CD4-positive, alpha-beta T cell (primary cell): ENCODE measurements at regions not wholly inside any gene's neighbourhood (a gene's known extent, or its start where the extent isn't known, plus 50 kb on each side); places are given as distances from the start of the nearest gene placed in this dataset.

Source experiments
- ATAC-seq: fragments of 200-7000 bp; cut with Tn5 transposase; one replicate; pipeline ENCODE4 v1.10.0; 2022; ENCODE audit warnings: mild to moderate bottlenecking; ENCODE audit not compliant: poor library complexity
- CTCF ChIA-PET: fragments of 350-600 bp; sonication (Branson Sonifier 250); formaldehyde crosslinking; loops from one replicate; lab custom pipeline; 2021; ENCODE audit warnings: antibody characterized with exemption, inconsistent platforms; lab: Charles Lee
- POLR2A ChIA-PET: fragments of 350-600 bp; sonication (Branson Sonifier 250); formaldehyde crosslinking; loops from one replicate; lab custom pipeline; 2021; ENCODE audit warnings: antibody characterized with exemption, inconsistent platforms; lab: Charles Lee
- DNase-seq, 14 experiments: peaks; one replicate each; pipeline ENCODE4 v3.0.0-alpha.2; 2013 to 2020; ENCODE audit warnings: mixed read lengths in 2 of 14
- H3K27ac ChIP-seq, 2 donors: one replicate each; pipeline versions ENCODE4 v1.5.1 to v1.7.0; 2013; ENCODE audit warnings: low read length in 2 of 2, low read depth in 1 of 2, mild to moderate bottlenecking in 1 of 2
- H3K27me3 ChIP-seq, 2 experiments: 1 replicate in 1 of 2; 2 replicates in 1 of 2; pipeline versions ENCODE4 v1.6.1 to v1.7.0; 2013; ENCODE audit warnings: low read length in 2 of 2, control low read depth in 1 of 2, mild to moderate bottlenecking in 1 of 2, moderate library complexity in 1 of 2; ENCODE audit not compliant: insufficient read depth in 2 of 2, control insufficient read depth in 1 of 2
- H3K36me3 ChIP-seq: one replicate; pipeline ENCODE4 v1.6.1; 2013; ENCODE audit warnings: low read length, control low read depth; ENCODE audit not compliant: insufficient read depth
- H3K4me1 ChIP-seq: one replicate; pipeline ENCODE4 v1.6.1; 2013; ENCODE audit warnings: low read length, control low read depth; ENCODE audit not compliant: insufficient read depth
- H3K4me3 ChIP-seq: one replicate; pipeline ENCODE4 v1.5.1; 2013; ENCODE audit warnings: mild to moderate bottlenecking, low read length, moderate library complexity
- H3K9me3 ChIP-seq, 2 experiments: 1 replicate in 1 of 2; 2 replicates in 1 of 2; pipeline versions ENCODE4 v1.6.1 to v1.7.0; 2013; ENCODE audit warnings: low read length in 2 of 2, mild to moderate bottlenecking in 2 of 2, control low read depth in 1 of 2, moderate library complexity in 1 of 2; ENCODE audit not compliant: control insufficient read depth in 1 of 2, insufficient read depth in 1 of 2
- H3K27ac Mint-ChIP-seq: one replicate; pipeline ENCODE4 v1.8.0; 2020; ENCODE audit warnings: mixed read lengths
- H3K27me3 Mint-ChIP-seq: one replicate; pipeline ENCODE4 v1.8.0; 2021; ENCODE audit warnings: mixed read lengths
- H3K36me3 Mint-ChIP-seq: one replicate; pipeline ENCODE4 v1.8.0; 2021; ENCODE audit warnings: low read depth, mixed read lengths
- H3K4me1 Mint-ChIP-seq: one replicate; pipeline ENCODE4 v1.8.0; 2021; ENCODE audit warnings: low read depth, mixed read lengths
- H3K4me3 Mint-ChIP-seq: one replicate; pipeline ENCODE4 v1.8.0; 2020; ENCODE audit warnings: mild to moderate bottlenecking, mixed read lengths
- H3K9me3 Mint-ChIP-seq: one replicate; pipeline ENCODE4 v1.8.0; 2020; ENCODE audit warnings: mixed read lengths
- intact Hi-C, 2 experiments: fragments of 100-400 bp; cut with DNase I in 1 of 2; cut with micrococcal nuclease in 1 of 2; formaldehyde crosslinking; loops; one replicate each; pipeline versions ENCODE4 v1.15.1 to v1.9.0; 2023 to 2025; cut with DNase I, micrococcal nuclease
- TF ChIP-seq, protein P1 (sequence below): fragments of 200-600 bp; IDR thresholded peaks from one replicate; pipeline ENCODE4 v1.8.0; 2022; ENCODE audit warnings: antibody characterized with exemption, mild to moderate bottlenecking

DNA sequence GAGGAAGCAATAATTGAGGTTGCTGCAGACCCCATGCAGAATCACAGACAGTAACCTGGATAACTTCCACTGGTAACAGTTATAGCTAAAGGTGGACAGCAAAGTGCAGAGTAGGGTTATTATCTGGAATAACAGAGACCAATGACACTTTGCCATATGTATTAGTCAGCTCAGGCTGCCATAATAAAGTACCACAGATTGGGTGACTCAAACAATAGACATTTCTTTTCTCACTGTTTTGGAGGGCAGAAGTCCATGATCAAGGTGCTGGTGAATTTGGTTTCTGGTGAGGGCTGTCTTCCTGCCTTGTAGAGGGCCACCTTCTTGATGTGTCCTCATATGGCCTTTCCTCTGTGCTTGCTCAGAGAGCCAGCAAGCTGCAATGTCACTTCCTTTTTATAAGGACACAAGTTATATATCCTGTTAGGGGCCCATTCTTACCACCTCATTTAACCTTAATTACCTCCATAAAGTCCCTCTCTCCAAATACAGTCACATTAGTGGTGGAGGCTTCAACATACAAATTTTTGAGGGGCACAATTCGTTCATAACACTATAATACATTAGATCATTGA is 191.0 kb upstream of the LRP1B start:
- ChIA-PET POLR2A (interaction anchor here (0.6 kb wide), 1 partner anchor 17 kb away, joined by 3 read pairs; no protein-coding TSS in a partner anchor), CTCF (no interaction called here)
- ATAC-seq (no peak), DNase-seq (no peak)
- intact Hi-C loops = no loop called here
- TF ChIP-seq, protein P1, sequence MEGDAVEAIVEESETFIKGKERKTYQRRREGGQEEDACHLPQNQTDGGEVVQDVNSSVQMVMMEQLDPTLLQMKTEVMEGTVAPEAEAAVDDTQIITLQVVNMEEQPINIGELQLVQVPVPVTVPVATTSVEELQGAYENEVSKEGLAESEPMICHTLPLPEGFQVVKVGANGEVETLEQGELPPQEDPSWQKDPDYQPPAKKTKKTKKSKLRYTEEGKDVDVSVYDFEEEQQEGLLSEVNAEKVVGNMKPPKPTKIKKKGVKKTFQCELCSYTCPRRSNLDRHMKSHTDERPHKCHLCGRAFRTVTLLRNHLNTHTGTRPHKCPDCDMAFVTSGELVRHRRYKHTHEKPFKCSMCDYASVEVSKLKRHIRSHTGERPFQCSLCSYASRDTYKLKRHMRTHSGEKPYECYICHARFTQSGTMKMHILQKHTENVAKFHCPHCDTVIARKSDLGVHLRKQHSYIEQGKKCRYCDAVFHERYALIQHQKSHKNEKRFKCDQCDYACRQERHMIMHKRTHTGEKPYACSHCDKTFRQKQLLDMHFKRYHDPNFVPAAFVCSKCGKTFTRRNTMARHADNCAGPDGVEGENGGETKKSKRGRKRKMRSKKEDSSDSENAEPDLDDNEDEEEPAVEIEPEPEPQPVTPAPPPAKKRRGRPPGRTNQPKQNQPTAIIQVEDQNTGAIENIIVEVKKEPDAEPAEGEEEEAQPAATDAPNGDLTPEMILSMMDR = no peak
- H3K4me1 Mint-ChIP-seq = no peaks in the 10 kb centered on the region
- Histone ChIP-seq H3K9me3 (no peaks in the 10 kb centered on the region), H3K4me3 (no peak overlapping the region), H3K36me3 (no peaks in the 10 kb centered on the region), H3K4me1 (no peaks in the 10 kb centered on the region), H3K27ac (no peak overlapping the region), H3K27me3 (no peaks in the 10 kb centered on the region)
- H3K27me3 Mint-ChIP-seq = no peaks in the 10 kb centered on the region
- no peak overlapping the region for H3K27ac Mint-ChIP-seq
- peaks cover 3% of the 10 kb centered on the region for H3K9me3 Mint-ChIP-seq
- no peaks in the 10 kb centered on the region for H3K36me3 Mint-ChIP-seq
- H3K4me3 Mint-ChIP-seq = no peak overlapping the region

DNA sequence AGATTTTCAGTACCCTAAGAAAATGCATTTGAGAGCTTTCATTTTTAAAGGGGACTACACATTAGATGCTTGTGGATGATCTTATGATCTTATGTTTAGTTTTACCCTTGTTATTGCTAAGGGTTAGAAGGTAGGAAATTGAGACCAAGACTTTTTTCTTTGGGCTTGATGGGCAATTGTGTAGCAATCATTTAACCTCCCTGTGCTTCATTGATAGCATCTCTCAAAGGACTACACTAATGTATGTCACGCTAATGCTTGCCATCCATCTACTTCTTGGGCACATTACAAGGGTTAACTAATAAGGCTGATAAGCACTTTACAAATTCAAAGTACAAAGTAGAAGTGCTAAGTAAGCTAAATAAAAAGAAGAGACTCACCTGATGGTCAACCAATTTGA is 189.3 kb upstream of the LRP1B start:
- Mint-ChIP-seq H3K4me1 (no peaks in the 10 kb centered on the region), H3K27me3 (no peaks in the 10 kb centered on the region), H3K27ac (no peak overlapping the region), H3K36me3 (no peaks in the 10 kb centered on the region), H3K9me3 (peaks cover under 1% of the 10 kb centered on the region), H3K4me3 (no peak overlapping the region)
- DNase-seq (no peak), ATAC-seq (no peak)
- ChIA-PET POLR2A (no interaction called here), CTCF (no interaction called here)
- no peaks in the 10 kb centered on the region for H3K4me1 ChIP-seq
- no peaks in the 10 kb centered on the region for H3K27me3 ChIP-seq
- no peaks in the 10 kb centered on the region for H3K9me3 ChIP-seq
- intact Hi-C loops = no loop called here
- TF ChIP-seq, protein P1 = no peak
- H3K27ac ChIP-seq = no peak overlapping the region
- no peak overlapping the region for H3K4me3 ChIP-seq
- H3K36me3 ChIP-seq = no peaks in the 10 kb centered on the region

DNA sequence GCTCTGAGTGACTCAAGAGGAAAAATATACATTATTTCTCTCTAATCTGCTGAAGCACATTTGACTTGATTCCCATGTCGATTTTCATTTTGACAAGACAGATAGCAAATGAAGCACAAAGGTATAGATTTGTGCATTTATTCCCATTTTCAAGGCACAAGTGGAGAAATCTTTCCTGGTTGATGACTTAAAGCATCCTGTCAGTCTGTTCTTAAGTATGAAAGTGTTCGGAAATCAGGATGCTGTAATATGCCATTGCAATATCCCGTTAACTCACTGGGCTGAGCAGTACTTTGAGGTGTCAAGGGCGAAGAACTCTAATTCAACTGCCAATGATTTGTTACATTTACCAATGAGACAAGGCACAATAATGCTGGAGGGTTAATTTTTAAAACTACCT is 185.2 kb upstream of the LRP1B start:
- no peak for ATAC-seq
- H3K4me1 Mint-ChIP-seq = no peaks in the 10 kb centered on the region
- TF ChIP-seq, protein P1 = no peak
- H3K36me3 Mint-ChIP-seq = no peaks in the 10 kb centered on the region
- no peaks in the 10 kb centered on the region for H3K27me3 Mint-ChIP-seq
- CTCF ChIA-PET = no interaction called here
- Histone ChIP-seq H3K27me3 (no peaks in the 10 kb centered on the region), H3K4me3 (no peak overlapping the region), H3K9me3 (no peaks in the 10 kb centered on the region), H3K27ac (no peak overlapping the region), H3K36me3 (no peaks in the 10 kb centered on the region), H3K4me1 (no peaks in the 10 kb centered on the region)
- H3K4me3 Mint-ChIP-seq = no peak overlapping the region
- peaks cover 4% of the 10 kb centered on the region for H3K9me3 Mint-ChIP-seq
- DNase-seq = no peak
- no peak overlapping the region for H3K27ac Mint-ChIP-seq
- intact Hi-C loops = no loop called here
- POLR2A ChIA-PET = no interaction called here
